Nephron (organoid): ENCODE measurements at regions not wholly inside any gene's neighbourhood (a gene's known extent, or its start where the extent isn't known, plus 50 kb on each side); places are given as distances from the start of the nearest gene placed in this dataset.

Source experiments
- H3K27ac Mint-ChIP-seq, 3 experiments: 2 replicates each; pipeline ENCODE4 v1.8.0; 2020; ENCODE audit warnings: mixed read lengths in 3 of 3, mild to moderate bottlenecking in 2 of 3, moderate library complexity in 1 of 3
- H3K27me3 Mint-ChIP-seq: 2 replicates; pipeline ENCODE4 v1.8.0; 2021; ENCODE audit warnings: low read depth, mild to moderate bottlenecking, moderate library complexity, mixed read lengths
- H3K36me3 Mint-ChIP-seq: 2 replicates; pipeline ENCODE4 v1.8.0; 2020; ENCODE audit warnings: low read depth, mixed read lengths
- H3K4me1 Mint-ChIP-seq: 2 replicates; pipeline ENCODE4 v1.8.0; 2020; ENCODE audit warnings: mixed read lengths
- H3K4me3 Mint-ChIP-seq, 3 experiments: 2 replicates each; pipeline ENCODE4 v1.8.0; 2020; ENCODE audit warnings: mild to moderate bottlenecking in 3 of 3, mixed read lengths in 3 of 3, moderate library complexity in 2 of 3
- H3K9me3 Mint-ChIP-seq: 2 replicates; pipeline ENCODE4 v1.8.0; 2020; ENCODE audit warnings: mixed read lengths
- TF ChIP-seq, protein P1 (sequence below), 3 experiments: fragments of 200-600 bp; sonication (generic); IDR thresholded peaks; one replicate each; pipeline ENCODE4 v1.5.0; 2021; ENCODE audit warnings: antibody characterized with exemption in 3 of 3; ENCODE audit not compliant: unreplicated experiment in 3 of 3

- H3K27ac Mint-ChIP-seq, result no peak overlapping the region
- H3K4me3 Mint-ChIP-seq, result no peak overlapping the region
- peaks cover 3% of the 10 kb centered on the region for H3K27me3 Mint-ChIP-seq
- no peaks in the 10 kb centered on the region for H3K36me3 Mint-ChIP-seq
- TF ChIP-seq, protein P1, sequence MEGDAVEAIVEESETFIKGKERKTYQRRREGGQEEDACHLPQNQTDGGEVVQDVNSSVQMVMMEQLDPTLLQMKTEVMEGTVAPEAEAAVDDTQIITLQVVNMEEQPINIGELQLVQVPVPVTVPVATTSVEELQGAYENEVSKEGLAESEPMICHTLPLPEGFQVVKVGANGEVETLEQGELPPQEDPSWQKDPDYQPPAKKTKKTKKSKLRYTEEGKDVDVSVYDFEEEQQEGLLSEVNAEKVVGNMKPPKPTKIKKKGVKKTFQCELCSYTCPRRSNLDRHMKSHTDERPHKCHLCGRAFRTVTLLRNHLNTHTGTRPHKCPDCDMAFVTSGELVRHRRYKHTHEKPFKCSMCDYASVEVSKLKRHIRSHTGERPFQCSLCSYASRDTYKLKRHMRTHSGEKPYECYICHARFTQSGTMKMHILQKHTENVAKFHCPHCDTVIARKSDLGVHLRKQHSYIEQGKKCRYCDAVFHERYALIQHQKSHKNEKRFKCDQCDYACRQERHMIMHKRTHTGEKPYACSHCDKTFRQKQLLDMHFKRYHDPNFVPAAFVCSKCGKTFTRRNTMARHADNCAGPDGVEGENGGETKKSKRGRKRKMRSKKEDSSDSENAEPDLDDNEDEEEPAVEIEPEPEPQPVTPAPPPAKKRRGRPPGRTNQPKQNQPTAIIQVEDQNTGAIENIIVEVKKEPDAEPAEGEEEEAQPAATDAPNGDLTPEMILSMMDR (IDR thresholded peaks at IDR 0.05; ENCODE audit: unreplicated experiment in 3 of 3), result no peak
- H3K9me3 Mint-ChIP-seq, result peaks cover 10% of the 10 kb centered on the region
- H3K4me1 Mint-ChIP-seq, result no peaks in the 10 kb centered on the region
Observed at GRCh38 chr11:72519220-72519881, 85.0 kb upstream of the CLPB start.

DNA sequence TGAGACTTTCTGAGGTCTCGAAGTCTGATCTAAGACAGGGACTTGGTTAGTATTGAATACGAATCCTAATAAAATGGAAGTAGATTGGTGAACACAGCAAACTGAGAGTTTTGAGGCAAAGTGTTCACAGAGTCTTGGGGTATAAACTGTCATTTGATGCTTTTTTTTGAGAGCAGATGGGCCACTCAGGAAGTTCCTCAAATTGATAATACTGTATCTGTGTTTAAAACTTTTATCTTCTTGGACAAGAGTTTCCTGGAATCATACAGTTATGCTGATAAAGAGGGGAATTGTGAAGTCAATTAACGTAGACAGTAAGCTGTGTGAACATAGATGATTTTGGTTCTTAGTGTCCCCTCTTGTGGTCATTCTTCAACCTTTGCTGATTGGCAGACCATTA, 80.0 kb upstream of the CLPB start:
- Mint-ChIP-seq H3K9me3 (peaks cover 46% of the 10 kb centered on the region), H3K27ac (no peak overlapping the region), H3K36me3 (peaks cover 16% of the 10 kb centered on the region), H3K4me3 (no peak overlapping the region), H3K4me1 (no peaks in the 10 kb centered on the region), H3K27me3 (peaks cover 6% of the 10 kb centered on the region)
- TF ChIP-seq, protein P1 (IDR thresholded peaks at IDR 0.05; ENCODE audit: unreplicated experiment in 3 of 3), result no peak

DNA sequence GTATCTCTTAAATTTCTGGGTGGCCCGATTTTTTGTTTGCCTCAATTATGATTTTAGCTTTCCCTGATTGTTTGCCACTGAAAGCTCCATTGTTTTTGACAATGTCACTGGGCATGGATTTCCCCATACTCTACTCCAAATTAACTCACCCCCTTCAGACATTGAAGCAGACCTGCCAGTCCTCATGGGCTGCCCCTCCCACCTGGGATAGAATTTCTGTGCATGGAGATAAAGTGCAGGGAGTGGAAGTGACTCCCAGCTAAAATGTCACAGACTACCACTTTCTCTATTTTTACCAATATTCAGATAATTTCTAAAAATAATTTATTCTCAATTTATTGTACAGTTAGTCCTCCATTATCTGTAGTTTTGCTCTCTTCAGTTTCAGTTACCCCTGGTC, 79.1 kb upstream of the CLPB start:
- TF ChIP-seq, protein P1 (IDR thresholded peaks at IDR 0.05; ENCODE audit: unreplicated experiment in 3 of 3), result no peak

GRCh38 chr11:72512956-72513355, 78.6 kb upstream of the CLPB start:
- Mint-ChIP-seq H3K27me3 (peaks cover 11% of the 10 kb centered on the region), H3K27ac (peak overlapping the region in 2 of 3 experiments; percentile 69 to 76), H3K36me3 (peaks cover 16% of the 10 kb centered on the region), H3K4me3 (no peak overlapping the region), H3K4me1 (no peaks in the 10 kb centered on the region), H3K9me3 (peaks cover 50% of the 10 kb centered on the region)
- TF ChIP-seq, protein P1 (IDR thresholded peaks at IDR 0.05; ENCODE audit: unreplicated experiment in 3 of 3), result no peak

More for the DNA sequence above, 79.1 kb upstream of the CLPB start:
- peaks cover 8% of the 10 kb centered on the region for H3K27me3 Mint-ChIP-seq
- peaks cover 47% of the 10 kb centered on the region for H3K9me3 Mint-ChIP-seq
- H3K4me3 Mint-ChIP-seq, result no peak overlapping the region
- peak overlapping the region in 2 of 3 experiments; percentile 45 to 69 for H3K27ac Mint-ChIP-seq
- H3K36me3 Mint-ChIP-seq, result peaks cover 16% of the 10 kb centered on the region
- no peaks in the 10 kb centered on the region for H3K4me1 Mint-ChIP-seq

- TF ChIP-seq, protein P1 (IDR thresholded peaks at IDR 0.05; ENCODE audit: unreplicated experiment in 3 of 3), result no peak
- Mint-ChIP-seq H3K4me3 (no peak overlapping the region), H3K4me1 (no peaks in the 10 kb centered on the region), H3K27me3 (peaks cover 11% of the 10 kb centered on the region), H3K27ac (no peak overlapping the region), H3K9me3 (peaks cover 60% of the 10 kb centered on the region), H3K36me3 (peaks cover 16% of the 10 kb centered on the region)
Observed at GRCh38 chr11:72511393-72512047, 77.2 kb upstream of the CLPB start.

DNA sequence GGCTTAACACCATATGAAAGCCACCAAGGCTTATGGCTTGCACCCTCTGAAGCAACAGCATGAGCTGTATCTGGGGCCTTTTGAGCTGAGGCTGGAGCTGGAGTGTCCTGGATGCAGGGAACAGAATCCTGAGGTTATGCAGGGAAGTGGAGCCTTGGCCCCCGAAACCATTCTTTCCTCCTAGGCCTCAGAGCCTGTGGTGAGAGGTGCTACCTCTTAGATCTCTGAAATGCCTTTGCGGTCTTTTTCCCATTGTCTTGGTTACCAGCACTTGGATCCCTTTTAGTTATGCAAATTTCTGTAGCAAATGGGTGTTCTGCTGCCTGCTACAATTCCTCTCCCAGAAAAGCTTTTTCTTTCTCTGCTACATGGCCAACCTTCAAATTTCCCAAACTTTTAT, 72.7 kb upstream of the CLPB start:
- Mint-ChIP-seq H3K9me3 (peaks cover 65% of the 10 kb centered on the region), H3K4me1 (no peaks in the 10 kb centered on the region), H3K36me3 (peaks cover 23% of the 10 kb centered on the region), H3K4me3 (no peak overlapping the region), H3K27me3 (peaks cover 22% of the 10 kb centered on the region), H3K27ac (no peak overlapping the region)
- TF ChIP-seq, protein P1 (IDR thresholded peaks at IDR 0.05; ENCODE audit: unreplicated experiment in 3 of 3), result no peak
